ENCODE measurements at regions not wholly inside any gene's neighbourhood (a gene's known extent, or its start where the extent isn't known, plus 50 kb on each side); places are given as distances from the start of the nearest gene placed in this dataset.

- TF ChIP-seq POLR2A (IDR thresholded peaks at IDR 0.05) (no peak), CTCF (IDR thresholded peaks at IDR 0.05) (no peak)
- Histone ChIP-seq H3K27ac (no peak overlapping the region), H3K27me3 (no peaks in the 10 kb centered on the region), H3K9me3 (replicated peaks in 1 of 3) (no peaks in the 10 kb centered on the region), H3K36me3 (replicated peaks in 1 of 2) (no peaks in the 10 kb centered on the region), H3K4me3 (no peak overlapping the region), H3K4me1 (replicated peaks in 1 of 2) (peaks cover 0 to 9% of the 10 kb centered on the region in 2 donors)
- no peak for DNase-seq
- 83 to 92% (median 91%) methylated on average over 8 of the region's 8 CpGs for WGBS, 4 donors
- intact Hi-C loops (cut with DNase I) = no loop called here
Observed at GRCh38 chr11:100563541-100564280, 123.4 kb upstream of the ARHGAP42 start.

DNA sequence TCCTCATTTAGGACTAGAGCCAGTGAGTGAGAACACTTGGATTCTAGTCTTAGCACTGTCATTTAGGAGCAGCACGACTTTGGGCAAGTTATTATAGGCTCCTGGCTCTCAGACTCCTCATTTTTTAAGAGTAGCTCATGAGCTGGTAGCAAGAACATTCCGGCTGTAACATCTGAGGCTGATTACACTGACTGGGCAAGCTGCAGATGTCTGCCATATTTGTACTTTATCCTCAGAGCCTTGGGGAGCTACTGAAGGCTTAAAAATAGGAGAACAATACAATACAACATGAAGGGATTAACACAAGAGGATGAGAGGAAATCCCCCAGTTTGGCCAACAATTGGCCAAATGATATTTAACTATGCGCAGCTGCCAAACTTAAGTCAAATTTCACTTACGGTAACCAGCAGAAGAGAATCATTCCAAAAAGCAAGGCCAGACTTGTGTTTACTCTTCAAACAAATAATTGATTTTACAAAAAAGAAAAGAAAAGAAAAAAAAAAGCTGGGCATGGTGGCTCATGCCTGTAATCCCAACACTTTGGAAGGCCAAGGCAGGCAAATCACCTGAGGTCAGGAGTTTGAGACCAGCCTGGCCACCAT, 113.1 kb upstream of the ARHGAP42 start:
- Histone ChIP-seq H3K4me3 (no peak overlapping the region), H3K36me3 (replicated peaks in 1 of 2) (no peaks in the 10 kb centered on the region), H3K4me1 (replicated peaks in 1 of 2) (no peaks in the 10 kb centered on the region), H3K9me3 (replicated peaks in 1 of 3) (no peaks in the 10 kb centered on the region), H3K27me3 (no peaks in the 10 kb centered on the region), H3K27ac (no peak overlapping the region)
- 85 to 94% (median 86%) methylated on average over 3 to 4 of the region's 4 CpGs for WGBS, 4 donors
- intact Hi-C loops (cut with DNase I) = loop anchor here in 1 of 2 donors (10.0 kb wide), 1 partner anchor 361 kb away; no protein-coding TSS in a partner anchor
- DNase-seq = no peak
- TF ChIP-seq POLR2A (IDR thresholded peaks at IDR 0.05) = no peak
- TF ChIP-seq CTCF (IDR thresholded peaks at IDR 0.05) = no peak

- Histone ChIP-seq H3K4me3 (no peak overlapping the region), H3K27me3 (no peaks in the 10 kb centered on the region), H3K9me3 (replicated peaks in 1 of 3) (no peaks in the 10 kb centered on the region), H3K4me1 (replicated peaks in 1 of 2) (no peaks in the 10 kb centered on the region), H3K27ac (no peak overlapping the region), H3K36me3 (replicated peaks in 1 of 2) (no peaks in the 10 kb centered on the region)
- 50 to 84% (median 74%) methylated on average over 1 of the region's 1 CpG for WGBS, 4 donors
- intact Hi-C loops (cut with DNase I) = loop anchor here (5.0 to 10.0 kb wide), 3 partner anchors 107 to 360 kb away; no protein-coding TSS in a partner anchor
- TF ChIP-seq POLR2A (IDR thresholded peaks at IDR 0.05) (no peak), CTCF (IDR thresholded peaks at IDR 0.05) (peak in 1 of 6 experiments; percentile 27)
- no peak for DNase-seq
Observed at GRCh38 chr11:100574894-100575769, 112.0 kb upstream of the ARHGAP42 start.
